ENCODE measurements at regions not wholly inside any gene's neighbourhood (a gene's known extent, or its start where the extent isn't known, plus 50 kb on each side); places are given as distances from the start of the nearest gene placed in this dataset.
"Not testable (repeated sequence)": the region's sequence is repeated elsewhere in the genome, so short reads cannot be mapped to it uniquely, and the experiment has no call there.

DNA sequence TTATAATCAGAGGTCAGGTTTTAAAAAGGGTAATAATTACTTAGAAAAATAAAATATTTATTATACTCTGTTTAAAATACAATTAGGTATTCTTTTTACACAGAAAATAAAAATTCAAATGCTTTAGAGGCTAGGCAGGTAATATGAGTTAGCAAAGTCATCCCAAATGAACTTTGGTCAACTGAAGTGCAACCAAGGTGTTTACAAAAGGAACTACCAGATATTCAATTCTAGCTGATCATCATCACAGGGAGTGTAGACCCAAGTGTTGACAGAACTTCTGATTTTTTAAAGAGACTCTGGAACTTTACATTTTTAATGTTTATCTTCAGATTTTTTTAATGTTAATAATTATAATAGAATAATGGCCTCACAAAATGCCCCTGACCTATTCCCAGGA lies 59.3 kb upstream of the COL5A2 start:
- Histone ChIP-seq H3K27me3 (ENCODE audit: insufficient read depth in 3 of 3, low read length in 2 of 3) (no peaks in the 10 kb centered on the region), H3K4me3 (no peak overlapping the region), H3K27ac (no peak overlapping the region), H3K4me1 (no peaks in the 10 kb centered on the region), H3K36me3 (ENCODE audit: insufficient read depth in 1 of 2, low read depth in 1 of 2) (no peaks in the 10 kb centered on the region), H3K9me3 (no peaks in the 10 kb centered on the region)
- intact Hi-C loops (cut with DNase I): no loop called here
- TF ChIP-seq, protein P1, sequence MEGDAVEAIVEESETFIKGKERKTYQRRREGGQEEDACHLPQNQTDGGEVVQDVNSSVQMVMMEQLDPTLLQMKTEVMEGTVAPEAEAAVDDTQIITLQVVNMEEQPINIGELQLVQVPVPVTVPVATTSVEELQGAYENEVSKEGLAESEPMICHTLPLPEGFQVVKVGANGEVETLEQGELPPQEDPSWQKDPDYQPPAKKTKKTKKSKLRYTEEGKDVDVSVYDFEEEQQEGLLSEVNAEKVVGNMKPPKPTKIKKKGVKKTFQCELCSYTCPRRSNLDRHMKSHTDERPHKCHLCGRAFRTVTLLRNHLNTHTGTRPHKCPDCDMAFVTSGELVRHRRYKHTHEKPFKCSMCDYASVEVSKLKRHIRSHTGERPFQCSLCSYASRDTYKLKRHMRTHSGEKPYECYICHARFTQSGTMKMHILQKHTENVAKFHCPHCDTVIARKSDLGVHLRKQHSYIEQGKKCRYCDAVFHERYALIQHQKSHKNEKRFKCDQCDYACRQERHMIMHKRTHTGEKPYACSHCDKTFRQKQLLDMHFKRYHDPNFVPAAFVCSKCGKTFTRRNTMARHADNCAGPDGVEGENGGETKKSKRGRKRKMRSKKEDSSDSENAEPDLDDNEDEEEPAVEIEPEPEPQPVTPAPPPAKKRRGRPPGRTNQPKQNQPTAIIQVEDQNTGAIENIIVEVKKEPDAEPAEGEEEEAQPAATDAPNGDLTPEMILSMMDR (IDR thresholded peaks at IDR 0.05): no peak
- ATAC-seq (no peak), DNase-seq (no peak)

GRCh38 chr2:189243843-189244242 lies 64.3 kb upstream of the COL5A2 start:
- DNase-seq: not testable (repeated sequence)

GRCh38 chr2:189247276-189247675 lies 67.7 kb upstream of the COL5A2 start:
- H3K27ac ChIP-seq: no peak overlapping the region
- intact Hi-C loops (cut with DNase I): no loop called here
- DNase-seq (no peak), ATAC-seq (no peak)
- TF ChIP-seq, protein P1 (IDR thresholded peaks at IDR 0.05): no peak
- H3K4me3 ChIP-seq: no peak overlapping the region
- 93 to 100% (median 95%) methylated on average over 1 of the region's 1 CpG for WGBS, 3 donors
- H3K4me1 ChIP-seq: no peaks in the 10 kb centered on the region
- H3K9me3 ChIP-seq: no peaks in the 10 kb centered on the region
- H3K36me3 ChIP-seq (ENCODE audit: insufficient read depth in 1 of 2, low read depth in 1 of 2): no peaks in the 10 kb centered on the region
- no peaks in the 10 kb centered on the region for H3K27me3 ChIP-seq (ENCODE audit: insufficient read depth in 3 of 3, low read length in 2 of 3)

More at GRCh38 chr2:189243843-189244242, 64.3 kb upstream of the COL5A2 start:
- H3K4me1 ChIP-seq; H3K36me3 ChIP-seq (ENCODE audit: insufficient read depth in 1 of 2, low read depth in 1 of 2); H3K4me3 ChIP-seq; H3K27me3 ChIP-seq (ENCODE audit: insufficient read depth in 3 of 3, low read length in 2 of 3); intact Hi-C loops (cut with DNase I); H3K27ac ChIP-seq; ATAC-seq; H3K9me3 ChIP-seq: not testable (repeated sequence)
- 94 to 100% (median 100%) methylated on average over 1 of the region's 1 CpG for WGBS, 3 donors

- DNase-seq (no peak), ATAC-seq (no peak)
- TF ChIP-seq, protein P1 (IDR thresholded peaks at IDR 0.05): no peak
- Histone ChIP-seq H3K27me3 (ENCODE audit: insufficient read depth in 3 of 3, low read length in 2 of 3) (no peaks in the 10 kb centered on the region), H3K9me3 (no peaks in the 10 kb centered on the region), H3K36me3 (ENCODE audit: insufficient read depth in 1 of 2, low read depth in 1 of 2) (no peaks in the 10 kb centered on the region), H3K4me3 (no peak overlapping the region), H3K4me1 (no peaks in the 10 kb centered on the region), H3K27ac (no peak overlapping the region)
- 14 to 34% (median 18%) methylated on average over 1 of the region's 1 CpG for WGBS, 3 donors
- intact Hi-C loops (cut with DNase I): no loop called here
Observed at GRCh38 chr2:189248141-189248540, 68.6 kb upstream of the COL5A2 start.

GRCh38 chr2:189249171-189249570 lies 69.6 kb upstream of the COL5A2 start:
- DNase-seq (no peak), ATAC-seq (no peak)
- intact Hi-C loops (cut with DNase I): no loop called here
- Histone ChIP-seq H3K4me1 (no peaks in the 10 kb centered on the region), H3K9me3 (no peaks in the 10 kb centered on the region), H3K36me3 (ENCODE audit: insufficient read depth in 1 of 2, low read depth in 1 of 2) (no peaks in the 10 kb centered on the region), H3K4me3 (no peak overlapping the region), H3K27ac (no peak overlapping the region), H3K27me3 (ENCODE audit: insufficient read depth in 3 of 3, low read length in 2 of 3) (no peaks in the 10 kb centered on the region)
- TF ChIP-seq, protein P1 (IDR thresholded peaks at IDR 0.05): no peak
